Neural progenitor cell (in vitro differentiated cells): ENCODE measurements at regions not wholly inside any gene's neighbourhood (a gene's known extent, or its start where the extent isn't known, plus 50 kb on each side); places are given as distances from the start of the nearest gene placed in this dataset.

ENCODE experiments used
- CTCF ChIP-seq: fragments of 200-600 bp; sonication (generic); IDR thresholded peaks from 2 replicates; pipeline ENCODE4 v1.5.1; 2017; ENCODE audit warnings: antibody characterized with exemption, mild to moderate bottlenecking
- EZH2 ChIP-seq: fragments of 200-600 bp; sonication (generic); IDR thresholded peaks from 2 replicates; pipeline ENCODE4 v1.6.1; 2017; ENCODE audit warnings: antibody characterized with exemption, mild to moderate bottlenecking, moderate library complexity
- EZH2phosphoT487 ChIP-seq: fragments of 200-600 bp; sonication (generic); IDR thresholded peaks from 2 replicates; pipeline ENCODE4 v1.6.1; 2017; ENCODE audit warnings: antibody characterized with exemption

GRCh38 chr11:128327274-128327673, 260.1 kb downstream of the ETS1 start:
- TF ChIP-seq CTCF, result no peak
- TF ChIP-seq EZH2phosphoT487, result no peak
- TF ChIP-seq EZH2, result no peak
